ENCODE measurements at regions not wholly inside any gene's neighbourhood (a gene's known extent, or its start where the extent isn't known, plus 50 kb on each side); places are given as distances from the start of the nearest gene placed in this dataset.
"Not testable (repeated sequence)": the region's sequence is repeated elsewhere in the genome, so short reads cannot be mapped to it uniquely, and the experiment has no call there.

- no peak for ATAC-seq
- no peak for DNase-seq
- POLR2A ChIA-PET, result no interaction called here
- H3K4me3 Mint-ChIP-seq, result no peak overlapping the region
- no peak overlapping the region for H3K27ac Mint-ChIP-seq
- peaks cover 0 to 4% (median 0%) of the 10 kb centered on the region in 4 donors for H3K4me1 Mint-ChIP-seq
- peaks cover 3 to 13% (median 7%) of the 10 kb centered on the region in 5 donors for H3K27me3 Mint-ChIP-seq
- no peaks in the 10 kb centered on the region for H3K36me3 Mint-ChIP-seq
- H3K9me3 Mint-ChIP-seq, result peaks cover 0 to 12% (median 0%) of the 10 kb centered on the region in 9 donors
These were observed 79.3 kb upstream of the ATP8B1 start for GRCh38 chr18:57882465-57882864.

GRCh38 chr18:57881818-57882413 lies 78.8 kb upstream of the ATP8B1 start:
- ATAC-seq (peak; percentile 66 to 73), DNase-seq (peak; percentile 29 to 73 (median 48))
- POLR2A ChIA-PET, result no interaction called here
- Mint-ChIP-seq H3K4me3 (no peak overlapping the region), H3K9me3 (peaks cover 0 to 12% (median 0%) of the 10 kb centered on the region in 9 donors), H3K36me3 (no peaks in the 10 kb centered on the region), H3K27ac (no peak overlapping the region), H3K4me1 (peaks cover 0 to 4% (median 0%) of the 10 kb centered on the region in 4 donors), H3K27me3 (peaks cover 6 to 15% (median 8%) of the 10 kb centered on the region in 5 donors)

GRCh38 chr18:57879924-57880323 lies 76.8 kb upstream of the ATP8B1 start:
- ATAC-seq, POLR2A ChIA-PET, H3K36me3 Mint-ChIP-seq, H3K27ac Mint-ChIP-seq, H3K4me3 Mint-ChIP-seq, H3K4me1 Mint-ChIP-seq, DNase-seq: not testable (repeated sequence)
- H3K9me3 Mint-ChIP-seq, result peaks cover 0 to 12% (median 0%) of the 10 kb centered on the region in 9 donors
- H3K27me3 Mint-ChIP-seq, result peaks cover 6 to 18% (median 11%) of the 10 kb centered on the region in 5 donors

- peaks cover 0 to 10% (median 5%) of the 10 kb centered on the region in 5 donors for H3K27me3 Mint-ChIP-seq
- DNase-seq (no peak), ATAC-seq (no peak)
- POLR2A ChIA-PET, result no interaction called here
- H3K4me3 Mint-ChIP-seq, result no peak overlapping the region
- H3K27ac Mint-ChIP-seq, result no peak overlapping the region
- H3K36me3 Mint-ChIP-seq, result peaks cover 2 to 16% (median 3%) of the 10 kb centered on the region in 3 donors
- H3K9me3 Mint-ChIP-seq, result peaks cover 0 to 34% (median 20%) of the 10 kb centered on the region in 9 donors
- H3K4me1 Mint-ChIP-seq, result no peaks in the 10 kb centered on the region
These were observed 66.1 kb upstream of the ATP8B1 start for GRCh38 chr18:57869221-57869620.

GRCh38 chr18:57866355-57866754 lies 63.2 kb upstream of the ATP8B1 start:
- POLR2A ChIA-PET, result no interaction called here
- peaks cover 0 to 9% (median under 1%) of the 10 kb centered on the region in 9 donors for H3K9me3 Mint-ChIP-seq
- H3K4me3 Mint-ChIP-seq, result no peak overlapping the region
- H3K27ac Mint-ChIP-seq, result no peak overlapping the region
- peaks cover 0 to 7% (median 0%) of the 10 kb centered on the region in 3 donors for H3K36me3 Mint-ChIP-seq
- H3K4me1 Mint-ChIP-seq, result no peaks in the 10 kb centered on the region
- DNase-seq, result no peak
- ATAC-seq, result no peak
- peaks cover 2 to 13% (median 7%) of the 10 kb centered on the region in 5 donors for H3K27me3 Mint-ChIP-seq

- peaks cover 2 to 13% (median 7%) of the 10 kb centered on the region in 5 donors for H3K27me3 Mint-ChIP-seq
- peaks cover 0 to 4% (median 0%) of the 10 kb centered on the region in 3 donors for H3K36me3 Mint-ChIP-seq
- H3K4me1 Mint-ChIP-seq, result no peaks in the 10 kb centered on the region
- H3K27ac Mint-ChIP-seq, result no peak overlapping the region
- ATAC-seq, result no peak
- H3K9me3 Mint-ChIP-seq, result no peaks in the 10 kb centered on the region
- no peak overlapping the region for H3K4me3 Mint-ChIP-seq
- POLR2A ChIA-PET, result no interaction called here
- DNase-seq, result no peak
These were observed 61.6 kb upstream of the ATP8B1 start for GRCh38 chr18:57864615-57865121.

GRCh38 chr18:57863706-57864105 lies 60.6 kb upstream of the ATP8B1 start:
- H3K4me3 Mint-ChIP-seq, result no peak overlapping the region
- peaks cover 2 to 13% (median 7%) of the 10 kb centered on the region in 5 donors for H3K27me3 Mint-ChIP-seq

GRCh38 chr18:57859314-57859713 lies 56.2 kb upstream of the ATP8B1 start:
- POLR2A ChIA-PET, result no interaction called here
- Mint-ChIP-seq H3K27me3 (peaks cover 0 to 8% (median 4%) of the 10 kb centered on the region in 5 donors), H3K4me1 (peaks cover 0 to 2% (median 0%) of the 10 kb centered on the region in 4 donors), H3K27ac (no peak overlapping the region), H3K4me3 (no peak overlapping the region), H3K36me3 (peaks cover 0 to 4% (median 0%) of the 10 kb centered on the region in 3 donors), H3K9me3 (no peaks in the 10 kb centered on the region)
- DNase-seq (no peak), ATAC-seq (no peak)

More at GRCh38 chr18:57863706-57864105, 60.6 kb upstream of the ATP8B1 start:
- Mint-ChIP-seq H3K36me3 (peaks cover 0 to 4% (median 0%) of the 10 kb centered on the region in 3 donors), H3K27ac (no peak overlapping the region), H3K4me1 (no peaks in the 10 kb centered on the region), H3K9me3 (no peaks in the 10 kb centered on the region)
- ATAC-seq, result no peak
- POLR2A ChIA-PET, result no interaction called here
- DNase-seq, result no peak

GRCh38 chr18:57856557-57857280 lies 53.6 kb upstream of the ATP8B1 start:
- H3K36me3 Mint-ChIP-seq, result no peaks in the 10 kb centered on the region
- DNase-seq, result no peak
- H3K4me1 Mint-ChIP-seq, result peaks cover 0 to 2% (median 0%) of the 10 kb centered on the region in 4 donors
- H3K9me3 Mint-ChIP-seq, result no peaks in the 10 kb centered on the region
- H3K27ac Mint-ChIP-seq, result no peak overlapping the region
- no peak for ATAC-seq
- H3K4me3 Mint-ChIP-seq, result no peak overlapping the region
- peaks cover 0 to 5% (median 0%) of the 10 kb centered on the region in 5 donors for H3K27me3 Mint-ChIP-seq
- POLR2A ChIA-PET, result no interaction called here

GRCh38 chr18:57856128-57856527 lies 53.0 kb upstream of the ATP8B1 start:
- POLR2A ChIA-PET, result no interaction called here
- H3K27me3 Mint-ChIP-seq, result peaks cover 0 to 5% (median 0%) of the 10 kb centered on the region in 5 donors
- peaks cover 0 to 2% (median 0%) of the 10 kb centered on the region in 4 donors for H3K4me1 Mint-ChIP-seq
- no peak overlapping the region for H3K4me3 Mint-ChIP-seq
- no peaks in the 10 kb centered on the region for H3K36me3 Mint-ChIP-seq
- DNase-seq (no peak), ATAC-seq (no peak)
- H3K9me3 Mint-ChIP-seq, result no peaks in the 10 kb centered on the region
- no peak overlapping the region for H3K27ac Mint-ChIP-seq

- POLR2A ChIA-PET, result no interaction called here
These were observed 52.4 kb upstream of the ATP8B1 start for GRCh38 chr18:57855551-57855950.

GRCh38 chr18:57854726-57855125 lies 51.6 kb upstream of the ATP8B1 start:
- POLR2A ChIA-PET, result no interaction called here
- ATAC-seq (no peak), DNase-seq (no peak)

More at GRCh38 chr18:57855551-57855950, 52.4 kb upstream of the ATP8B1 start:
- H3K4me1 Mint-ChIP-seq, result peaks cover 0 to 2% (median 0%) of the 10 kb centered on the region in 4 donors
- no peaks in the 10 kb centered on the region for H3K36me3 Mint-ChIP-seq
- no peak overlapping the region for H3K4me3 Mint-ChIP-seq
- peaks cover 0 to 5% (median 0%) of the 10 kb centered on the region in 5 donors for H3K27me3 Mint-ChIP-seq
- H3K9me3 Mint-ChIP-seq, result no peaks in the 10 kb centered on the region
- no peak overlapping the region for H3K27ac Mint-ChIP-seq
- ATAC-seq (no peak), DNase-seq (no peak)

GRCh38 chr18:57853864-57854263 lies 50.7 kb upstream of the ATP8B1 start:
- Mint-ChIP-seq H3K9me3 (peaks cover 0 to 8% (median 0%) of the 10 kb centered on the region in 9 donors), H3K27me3 (peaks cover 0 to 5% (median 0%) of the 10 kb centered on the region in 5 donors), H3K4me3 (no peak overlapping the region), H3K36me3 (peaks cover 0 to 7% (median 4%) of the 10 kb centered on the region in 3 donors), H3K4me1 (peaks cover 0 to 2% (median 0%) of the 10 kb centered on the region in 4 donors), H3K27ac (no peak overlapping the region)
- DNase-seq (no peak), ATAC-seq (no peak)
- POLR2A ChIA-PET, result no interaction called here

More at GRCh38 chr18:57854726-57855125, 51.6 kb upstream of the ATP8B1 start:
- H3K36me3 Mint-ChIP-seq, result peaks cover 0 to 5% (median 4%) of the 10 kb centered on the region in 3 donors
- H3K9me3 Mint-ChIP-seq, result peaks cover 0 to 5% (median 0%) of the 10 kb centered on the region in 9 donors
- no peak overlapping the region for H3K4me3 Mint-ChIP-seq
- H3K27ac Mint-ChIP-seq, result no peak overlapping the region
- H3K27me3 Mint-ChIP-seq, result peaks cover 0 to 5% (median 0%) of the 10 kb centered on the region in 5 donors
- H3K4me1 Mint-ChIP-seq, result peaks cover 0 to 2% (median 0%) of the 10 kb centered on the region in 4 donors
